ENCODE measurements at regions not wholly inside any gene's neighbourhood (a gene's known extent, or its start where the extent isn't known, plus 50 kb on each side); places are given as distances from the start of the nearest gene placed in this dataset.
A peak's percentile ranks its signal among the peaks of the same experiment; 100 is the strongest.
"Not testable (repeated sequence)": the region's sequence is repeated elsewhere in the genome, so short reads cannot be mapped to it uniquely, and the experiment has no call there.

GRCh38 chr3:78108269-78108961 is 1068.5 kb downstream of the ROBO2 start:
- H3K4me1 ChIP-seq (replicated peaks in 1 of 2); in situ Hi-C loops (cut with MboI; ENCODE audit: low pct_unique_long_range_greater_than_20kb in 2 of 9, low sequenced_read_pairs in 9 of 9, unreplicated experiment in 9 of 9); ATAC-seq (replicated peaks in 6 of 8); H3K27ac ChIP-seq; H3K4me3 ChIP-seq: not testable (repeated sequence)
- WGBS, 10 experiments, result 90% methylated on average over 2 of the region's 31 CpGs; no CpG with 5 or more reads in 9 of the 10 experiments

DNA sequence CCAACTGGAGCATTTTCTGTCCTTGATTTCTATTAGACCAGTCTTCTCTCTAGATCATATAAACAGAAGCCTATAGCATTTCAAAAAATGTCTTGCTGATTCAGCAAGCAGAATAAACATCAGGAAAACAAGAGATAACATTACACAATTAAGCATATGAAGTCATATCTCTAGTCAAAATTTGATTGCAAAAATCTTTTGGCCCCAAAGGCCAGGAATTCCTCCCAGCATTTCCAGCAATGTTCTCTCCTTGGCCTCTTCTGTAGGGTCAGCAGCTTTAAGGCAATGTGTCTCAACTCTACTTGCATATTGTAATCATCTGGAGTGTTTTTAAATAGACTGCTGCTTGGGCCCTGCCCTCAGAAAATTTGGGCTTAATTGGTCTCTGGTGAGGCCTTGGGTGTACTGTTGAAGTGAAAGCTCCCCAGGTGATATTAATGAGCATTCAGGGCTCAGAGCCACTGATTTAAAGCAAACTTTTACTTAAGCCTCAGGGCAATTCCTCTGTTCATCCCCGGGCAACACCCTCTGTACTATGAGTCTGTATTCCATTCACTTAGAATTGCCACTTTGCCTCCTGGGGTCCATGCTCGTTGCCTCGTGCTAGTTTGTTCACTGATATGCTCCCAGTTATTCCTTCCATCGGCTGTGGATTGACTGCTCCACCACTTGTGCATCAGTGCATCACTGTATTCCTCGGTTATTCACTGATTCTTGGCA is 1072.6 kb downstream of the ROBO2 start:
- ATAC-seq (replicated peaks in 6 of 8), result peak in 4 of 8 experiments; percentile 67 to 94 (median 84)
- no peak overlapping the region for H3K27ac ChIP-seq
- in situ Hi-C loops (cut with MboI; ENCODE audit: low pct_unique_long_range_greater_than_20kb in 2 of 9, low sequenced_read_pairs in 9 of 9, unreplicated experiment in 9 of 9), result no loop called here
- peaks cover 3 to 8% of the 10 kb centered on the region in 2 donors for H3K4me1 ChIP-seq (replicated peaks in 1 of 2)
- H3K4me3 ChIP-seq, result no peak overlapping the region
- WGBS, 10 experiments, result 17 to 100% (median 60%) methylated on average over 1 to 5 of the region's 5 CpGs; no CpG with 5 or more reads in 2 of the 10 experiments

DNA sequence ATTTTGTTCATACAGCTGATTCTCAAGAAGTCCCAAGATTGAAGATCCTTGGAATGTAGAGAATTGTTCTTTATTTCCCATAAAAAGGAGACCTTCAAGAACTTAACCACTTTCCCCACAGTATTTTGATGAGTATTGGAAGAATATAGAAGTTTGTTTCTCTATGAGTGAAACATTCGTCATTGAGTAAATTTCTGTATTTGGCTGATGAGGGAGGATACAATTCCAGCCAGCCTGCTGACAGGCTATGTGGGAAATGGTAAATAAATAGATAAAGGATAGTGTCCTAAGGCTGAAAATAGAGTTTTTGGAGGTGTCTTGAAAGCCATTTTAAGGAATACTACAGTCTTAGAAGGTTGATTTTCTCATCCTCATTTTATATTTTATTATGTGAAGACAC is 1076.1 kb downstream of the ROBO2 start:
- in situ Hi-C loops (cut with MboI; ENCODE audit: low pct_unique_long_range_greater_than_20kb in 2 of 9, low sequenced_read_pairs in 9 of 9, unreplicated experiment in 9 of 9), result no loop called here
- WGBS, 10 experiments, result 0 to 90% (median 75%) methylated on average over 1 of the region's 1 CpG; no CpG with 5 or more reads in 6 of the 10 experiments
- Histone ChIP-seq H3K27ac (no peak overlapping the region), H3K4me3 (no peak overlapping the region), H3K4me1 (replicated peaks in 1 of 2) (peaks cover 2 to 4% of the 10 kb centered on the region in 2 donors)
- ATAC-seq (replicated peaks in 6 of 8), result no peak

DNA sequence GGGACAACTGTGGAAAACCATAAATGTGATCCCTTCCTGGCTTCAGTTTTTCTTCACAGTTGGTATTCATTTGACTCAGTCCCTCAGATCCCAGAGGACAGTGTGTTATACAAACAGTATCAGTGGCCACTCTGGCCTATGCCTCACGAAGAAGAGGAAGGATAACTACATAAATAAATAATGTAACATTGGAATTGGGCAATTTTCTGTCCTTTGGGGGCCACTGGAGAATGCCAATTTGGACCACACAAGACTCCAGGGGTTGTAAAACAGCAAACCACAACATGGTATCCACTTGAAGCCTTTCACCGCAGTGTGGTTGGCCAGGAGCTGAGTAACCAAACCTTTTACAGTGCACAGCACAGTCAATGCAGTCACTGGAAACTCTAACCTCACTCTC is 1077.0 kb downstream of the ROBO2 start:
- H3K4me1 ChIP-seq (replicated peaks in 1 of 2), result no peaks in the 10 kb centered on the region
- H3K27ac ChIP-seq, result no peak overlapping the region
- WGBS, 10 experiments, result 19 to 100% (median 68%) methylated on average over 1 to 2 of the region's 2 CpGs; no CpG with 5 or more reads in 2 of the 10 experiments
- H3K4me3 ChIP-seq, result no peak overlapping the region
- ATAC-seq (replicated peaks in 6 of 8), result no peak
- in situ Hi-C loops (cut with MboI; ENCODE audit: low pct_unique_long_range_greater_than_20kb in 2 of 9, low sequenced_read_pairs in 9 of 9, unreplicated experiment in 9 of 9), result no loop called here

DNA sequence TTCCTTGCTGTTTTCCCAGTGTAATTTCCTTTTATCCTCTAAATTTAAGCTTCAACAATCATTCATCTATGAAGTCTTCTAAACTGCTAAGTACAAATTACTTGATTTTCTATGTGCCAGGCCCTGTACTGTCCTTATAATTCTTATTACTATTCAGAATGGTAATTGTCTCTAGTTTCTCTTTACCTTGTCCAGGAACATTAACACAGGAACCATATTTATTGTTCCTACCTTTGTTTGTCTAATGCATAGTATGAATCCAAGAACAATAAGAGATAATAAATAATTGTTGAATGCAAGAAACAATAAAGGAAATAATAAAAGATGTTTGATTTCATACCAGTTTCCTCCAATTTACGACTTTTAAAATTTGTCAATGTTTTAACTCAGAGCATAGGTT is 1083.2 kb downstream of the ROBO2 start:
- H3K27ac ChIP-seq, result no peak overlapping the region
- ATAC-seq (replicated peaks in 6 of 8), result no peak
- in situ Hi-C loops (cut with MboI; ENCODE audit: low pct_unique_long_range_greater_than_20kb in 2 of 9, low sequenced_read_pairs in 9 of 9, unreplicated experiment in 9 of 9), result no loop called here
- no peaks in the 10 kb centered on the region for H3K4me1 ChIP-seq (replicated peaks in 1 of 2)
- 55 to 100% (median 83%) methylated on average over 1 of the region's 1 CpG; no CpG with 5 or more reads in 1 of the 10 experiments for whole genome bisulfite sequencing, 10 experiments
- no peak overlapping the region for H3K4me3 ChIP-seq

DNA sequence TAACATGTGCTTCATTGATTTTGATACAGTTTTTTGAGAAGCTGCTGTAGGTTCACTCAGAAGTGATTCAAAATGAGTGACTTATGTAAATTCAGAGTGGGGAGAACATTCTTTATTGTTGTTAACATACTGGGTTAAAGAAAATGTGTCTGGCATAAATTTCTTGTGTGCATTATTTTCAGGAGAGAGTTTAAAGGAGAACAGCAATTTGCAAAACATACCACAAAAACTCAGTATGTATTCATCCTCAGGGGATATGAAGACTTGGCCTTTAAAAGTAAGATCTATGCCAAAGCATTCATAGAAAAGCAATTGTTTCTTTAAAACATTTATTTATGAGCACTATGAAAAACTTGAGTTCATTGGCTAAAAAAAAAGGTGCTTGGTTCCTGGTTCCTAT is 1089.8 kb downstream of the ROBO2 start:
- in situ Hi-C loops (cut with MboI; ENCODE audit: low pct_unique_long_range_greater_than_20kb in 2 of 9, low sequenced_read_pairs in 9 of 9, unreplicated experiment in 9 of 9), result no loop called here
- peak in 3 of 8 experiments; percentile 72 to 86 (median 81) for ATAC-seq (replicated peaks in 6 of 8)

GRCh38 chr3:78130741-78131290 is 1090.9 kb downstream of the ROBO2 start:
- in situ Hi-C loops (cut with MboI; ENCODE audit: low pct_unique_long_range_greater_than_20kb in 2 of 9, low sequenced_read_pairs in 9 of 9, unreplicated experiment in 9 of 9), result no loop called here
- Histone ChIP-seq H3K27ac (no peak overlapping the region), H3K4me3 (no peak overlapping the region), H3K4me1 (replicated peaks in 1 of 2) (no peaks in the 10 kb centered on the region)
- no peak for ATAC-seq (replicated peaks in 6 of 8)
- 28 to 100% (median 87%) methylated on average over 1 to 4 of the region's 4 CpGs for WGBS, 10 experiments

More for the DNA sequence above, 1089.8 kb downstream of the ROBO2 start:
- Histone ChIP-seq H3K4me1 (replicated peaks in 1 of 2) (no peaks in the 10 kb centered on the region), H3K27ac (no peak overlapping the region), H3K4me3 (no peak overlapping the region)

DNA sequence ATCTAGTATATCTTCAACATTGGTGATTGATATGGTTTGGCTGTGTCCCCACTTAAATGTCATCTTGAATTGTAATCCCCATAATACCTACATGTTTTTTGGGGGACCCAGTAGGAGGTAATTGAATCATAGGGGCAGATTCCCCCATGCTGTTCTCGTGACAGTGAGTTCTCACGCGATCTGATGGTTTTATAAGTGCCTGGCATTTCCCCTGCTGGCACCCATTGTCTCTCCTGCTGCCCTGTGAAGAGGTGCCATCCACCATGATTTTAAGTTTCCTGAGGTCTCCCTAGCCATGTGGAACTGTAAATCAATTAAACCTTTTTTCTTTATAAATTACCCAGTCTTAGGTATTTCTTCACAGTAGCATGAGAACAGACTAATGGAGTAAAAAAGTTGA is 1094.6 kb downstream of the ROBO2 start:
- Histone ChIP-seq H3K27ac (no peak overlapping the region), H3K4me3 (no peak overlapping the region), H3K4me1 (replicated peaks in 1 of 2) (no peaks in the 10 kb centered on the region)
- WGBS, 10 experiments, result 50 to 86% (median 80%) methylated on average over 3 of the region's 3 CpGs; no CpG with 5 or more reads in 7 of the 10 experiments
- no peak for ATAC-seq (replicated peaks in 6 of 8)
- in situ Hi-C loops (cut with MboI; ENCODE audit: low pct_unique_long_range_greater_than_20kb in 2 of 9, low sequenced_read_pairs in 9 of 9, unreplicated experiment in 9 of 9), result no loop called here

DNA sequence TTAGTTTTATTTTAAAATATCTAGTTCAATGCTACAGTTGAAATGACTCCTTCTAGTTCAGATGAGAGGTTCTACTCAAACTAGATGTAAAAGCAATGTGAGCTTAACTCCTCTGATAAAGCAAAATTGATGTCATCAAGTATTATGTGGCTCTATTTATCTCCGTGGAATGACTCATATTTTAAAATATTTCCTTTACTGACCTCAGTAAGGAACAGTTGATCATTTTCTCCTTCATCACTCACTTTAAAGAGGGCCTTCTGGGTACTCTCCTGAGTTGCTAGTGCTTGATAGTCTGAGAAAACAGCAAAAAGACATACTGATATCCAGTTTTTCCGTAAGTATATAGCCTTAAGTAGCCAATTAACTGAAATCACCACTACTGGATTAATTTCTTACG is 1099.3 kb downstream of the ROBO2 start:
- H3K4me1 ChIP-seq (replicated peaks in 1 of 2), result no peaks in the 10 kb centered on the region
- in situ Hi-C loops (cut with MboI; ENCODE audit: low pct_unique_long_range_greater_than_20kb in 2 of 9, low sequenced_read_pairs in 9 of 9, unreplicated experiment in 9 of 9), result no loop called here
- WGBS, 10 experiments, result 54 to 92% (median 85%) methylated on average over 2 to 3 of the region's 3 CpGs
- H3K4me3 ChIP-seq, result no peak overlapping the region
- ATAC-seq (replicated peaks in 6 of 8), result peak in 5 of 8 experiments; percentile 39 to 86 (median 67)
- no peak overlapping the region for H3K27ac ChIP-seq

DNA sequence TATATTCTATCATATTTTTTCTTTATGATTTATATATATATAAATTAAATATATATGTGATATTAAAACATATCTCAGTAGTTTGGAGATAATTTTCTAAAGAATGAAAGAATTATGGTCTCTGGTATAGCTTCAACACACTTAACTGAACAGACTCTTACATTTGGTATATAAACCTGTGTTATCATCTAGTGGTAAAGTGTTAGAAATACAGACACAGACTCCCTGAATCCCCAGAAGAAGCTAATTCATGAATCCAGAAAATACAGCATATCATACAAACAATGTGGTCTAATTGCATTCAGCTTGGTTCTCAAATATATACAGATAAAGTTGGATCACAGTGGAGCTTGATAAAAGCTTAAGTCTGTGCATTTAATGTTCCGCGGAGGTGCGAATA is 1100.4 kb downstream of the ROBO2 start:
- Histone ChIP-seq H3K27ac (no peak overlapping the region), H3K4me3 (no peak overlapping the region), H3K4me1 (replicated peaks in 1 of 2) (no peaks in the 10 kb centered on the region)
- 93 to 100% (median 100%) methylated on average over 2 to 3 of the region's 3 CpGs; no CpG with 5 or more reads in 2 of the 10 experiments for WGBS, 10 experiments
- in situ Hi-C loops (cut with MboI; ENCODE audit: low pct_unique_long_range_greater_than_20kb in 2 of 9, low sequenced_read_pairs in 9 of 9, unreplicated experiment in 9 of 9), result no loop called here
- ATAC-seq (replicated peaks in 6 of 8), result no peak

GRCh38 chr3:78140866-78141265 is 1101.0 kb downstream of the ROBO2 start:
- Histone ChIP-seq H3K4me3 (no peak overlapping the region), H3K4me1 (replicated peaks in 1 of 2) (no peaks in the 10 kb centered on the region), H3K27ac (no peak overlapping the region)
- in situ Hi-C loops (cut with MboI; ENCODE audit: low pct_unique_long_range_greater_than_20kb in 2 of 9, low sequenced_read_pairs in 9 of 9, unreplicated experiment in 9 of 9), result no loop called here
- no peak for ATAC-seq (replicated peaks in 6 of 8)
- whole genome bisulfite sequencing, 10 experiments, result 0 to 100% (median 67%) methylated on average over 1 of the region's 1 CpG; no CpG with 5 or more reads in 1 of the 10 experiments

DNA sequence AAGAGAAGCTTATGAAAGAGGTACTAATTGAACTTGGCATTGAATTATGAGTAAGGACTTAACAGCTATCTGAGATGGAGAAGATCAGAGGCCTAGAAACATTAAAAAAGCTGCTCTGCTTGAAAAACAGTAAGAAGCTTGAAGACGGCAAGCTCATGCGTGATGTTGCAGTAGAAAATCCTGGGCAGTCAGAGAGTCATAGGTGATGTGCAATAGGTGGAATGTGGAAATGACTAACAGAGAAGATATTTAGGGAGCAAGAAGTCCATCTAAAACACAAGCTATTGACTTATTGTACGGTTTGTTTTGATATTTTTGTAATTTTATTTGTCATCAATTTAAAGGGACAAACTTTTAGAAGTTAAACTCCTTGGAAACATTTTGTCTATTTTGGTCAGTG is 1101.4 kb downstream of the ROBO2 start:
- 38 to 93% (median 64%) methylated on average over 1 to 3 of the region's 3 CpGs for WGBS, 10 experiments
- H3K4me1 ChIP-seq (replicated peaks in 1 of 2), result no peaks in the 10 kb centered on the region
- in situ Hi-C loops (cut with MboI; ENCODE audit: low pct_unique_long_range_greater_than_20kb in 2 of 9, low sequenced_read_pairs in 9 of 9, unreplicated experiment in 9 of 9), result no loop called here
- no peak for ATAC-seq (replicated peaks in 6 of 8)
- H3K27ac ChIP-seq, result no peak overlapping the region
- no peak overlapping the region for H3K4me3 ChIP-seq

GRCh38 chr3:78143000-78143399 is 1103.1 kb downstream of the ROBO2 start:
- Histone ChIP-seq H3K4me3 (no peak overlapping the region), H3K27ac (no peak overlapping the region), H3K4me1 (replicated peaks in 1 of 2) (no peaks in the 10 kb centered on the region)
- in situ Hi-C loops (cut with MboI; ENCODE audit: low pct_unique_long_range_greater_than_20kb in 2 of 9, low sequenced_read_pairs in 9 of 9, unreplicated experiment in 9 of 9), result no loop called here
- 57 to 100% (median 85%) methylated on average over 1 of the region's 1 CpG; no CpG with 5 or more reads in 4 of the 10 experiments for WGBS, 10 experiments
- ATAC-seq (replicated peaks in 6 of 8), result no peak
